GM12864 (cell line): ENCODE measurements at regions not wholly inside any gene's neighbourhood (a gene's known extent, or its start where the extent isn't known, plus 50 kb on each side); places are given as distances from the start of the nearest gene placed in this dataset.

Experiments
- DNase-seq: peaks from one replicate; pipeline ENCODE4 v3.0.0-alpha.2; 2011; ENCODE audit warnings: low read depth
- H3K4me3 ChIP-seq: 2 replicates; pipeline ENCODE4 v1.5.1; 2011; ENCODE audit warnings: mild to moderate bottlenecking, low read depth, low read length, control low read depth
- TF ChIP-seq, protein P1 (sequence below): IDR thresholded peaks from 2 replicates; pipeline ENCODE4 v1.5.1; 2011; ENCODE audit warnings: low read depth, mild to moderate bottlenecking, moderate library complexity, low read length, control low read depth, inconsistent platforms; ENCODE audit errors: missing control alignments

DNA sequence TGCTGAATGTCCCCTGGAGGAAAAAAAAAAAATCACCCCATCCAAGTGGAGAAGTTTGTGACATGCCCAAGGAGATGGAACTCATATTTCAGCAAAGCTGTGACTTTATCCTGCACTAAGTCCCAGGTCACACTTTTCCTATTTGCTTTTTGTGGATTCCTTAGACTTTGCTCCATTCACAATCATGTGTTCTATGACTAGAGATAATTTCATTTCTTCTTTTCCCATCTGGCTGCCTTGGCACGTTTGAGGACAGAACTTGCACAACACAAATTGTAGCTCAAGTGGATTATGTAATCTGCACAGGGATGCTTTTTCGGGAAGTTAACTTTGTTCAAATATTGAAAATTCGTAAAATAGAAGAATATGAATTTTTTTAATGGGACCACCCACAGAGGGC, 100.7 kb upstream of the PTPN1 start:
- no peak overlapping the region for H3K4me3 ChIP-seq
- DNase-seq = no peak
- TF ChIP-seq, protein P1, sequence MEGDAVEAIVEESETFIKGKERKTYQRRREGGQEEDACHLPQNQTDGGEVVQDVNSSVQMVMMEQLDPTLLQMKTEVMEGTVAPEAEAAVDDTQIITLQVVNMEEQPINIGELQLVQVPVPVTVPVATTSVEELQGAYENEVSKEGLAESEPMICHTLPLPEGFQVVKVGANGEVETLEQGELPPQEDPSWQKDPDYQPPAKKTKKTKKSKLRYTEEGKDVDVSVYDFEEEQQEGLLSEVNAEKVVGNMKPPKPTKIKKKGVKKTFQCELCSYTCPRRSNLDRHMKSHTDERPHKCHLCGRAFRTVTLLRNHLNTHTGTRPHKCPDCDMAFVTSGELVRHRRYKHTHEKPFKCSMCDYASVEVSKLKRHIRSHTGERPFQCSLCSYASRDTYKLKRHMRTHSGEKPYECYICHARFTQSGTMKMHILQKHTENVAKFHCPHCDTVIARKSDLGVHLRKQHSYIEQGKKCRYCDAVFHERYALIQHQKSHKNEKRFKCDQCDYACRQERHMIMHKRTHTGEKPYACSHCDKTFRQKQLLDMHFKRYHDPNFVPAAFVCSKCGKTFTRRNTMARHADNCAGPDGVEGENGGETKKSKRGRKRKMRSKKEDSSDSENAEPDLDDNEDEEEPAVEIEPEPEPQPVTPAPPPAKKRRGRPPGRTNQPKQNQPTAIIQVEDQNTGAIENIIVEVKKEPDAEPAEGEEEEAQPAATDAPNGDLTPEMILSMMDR = no peak

DNA sequence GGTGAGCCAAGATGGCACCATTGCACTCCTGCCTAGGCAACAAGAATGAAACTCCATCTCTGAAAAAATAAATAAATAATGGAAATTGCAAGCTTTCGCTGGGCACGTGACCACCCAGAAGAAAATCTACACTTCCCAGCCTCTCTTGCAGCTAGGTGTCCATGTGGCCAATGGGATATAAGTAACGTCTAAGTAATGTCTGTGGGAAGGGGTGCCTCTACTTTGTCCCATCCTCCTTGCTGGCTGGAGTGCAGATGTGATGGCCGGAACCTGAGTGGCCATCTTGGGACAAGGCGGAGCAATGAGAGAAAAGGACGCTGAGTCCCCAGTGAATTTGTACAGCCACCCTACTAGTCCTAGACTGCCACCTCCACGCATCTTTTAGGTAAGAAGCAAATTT, 99.8 kb upstream of the PTPN1 start:
- no peak overlapping the region for H3K4me3 ChIP-seq
- no peak for DNase-seq
- TF ChIP-seq, protein P1 = no peak

DNA sequence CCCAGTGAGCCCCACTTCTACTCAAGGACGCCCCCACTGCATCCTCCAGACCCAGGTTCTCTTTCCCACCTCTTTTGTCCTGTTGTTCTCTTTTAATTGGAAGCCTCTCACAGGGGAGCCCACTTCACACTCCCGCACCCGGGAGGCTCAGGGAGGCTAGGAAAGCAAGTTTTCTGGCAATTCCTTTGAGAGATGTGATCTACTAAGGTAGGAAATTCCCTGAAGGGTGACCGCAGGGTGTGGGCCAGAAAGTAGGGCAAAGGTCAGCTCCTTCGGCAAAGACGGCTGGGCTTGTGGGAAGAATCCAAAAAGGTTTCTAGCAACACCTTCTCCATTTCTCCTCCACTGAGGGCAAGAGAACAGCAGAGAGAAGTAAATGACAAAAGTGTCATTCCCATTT, 98.1 kb upstream of the PTPN1 start:
- H3K4me3 ChIP-seq = no peak overlapping the region
- TF ChIP-seq, protein P1 = no peak
- no peak for DNase-seq

DNA sequence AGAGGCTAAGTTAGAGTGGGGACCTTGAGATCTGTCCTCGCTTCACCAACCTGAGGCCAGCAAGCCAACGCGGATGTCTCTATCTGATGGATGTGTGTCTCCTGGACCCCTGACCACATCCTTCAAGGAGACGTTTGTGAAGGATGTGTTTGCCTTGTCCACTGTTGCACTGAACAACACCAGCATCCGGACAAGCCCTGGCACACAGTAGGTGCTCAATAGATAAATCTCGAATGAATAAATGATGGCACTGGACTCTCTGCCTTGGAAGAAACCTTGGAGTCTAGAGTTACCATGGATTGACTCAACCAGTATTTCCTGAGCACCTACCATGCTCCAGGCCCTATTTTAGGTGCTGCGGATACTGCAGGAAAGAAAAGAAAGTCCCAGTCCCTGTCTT, 97.7 kb upstream of the PTPN1 start:
- no peak for DNase-seq
- H3K4me3 ChIP-seq = no peak overlapping the region
- TF ChIP-seq, protein P1 = no peak

DNA sequence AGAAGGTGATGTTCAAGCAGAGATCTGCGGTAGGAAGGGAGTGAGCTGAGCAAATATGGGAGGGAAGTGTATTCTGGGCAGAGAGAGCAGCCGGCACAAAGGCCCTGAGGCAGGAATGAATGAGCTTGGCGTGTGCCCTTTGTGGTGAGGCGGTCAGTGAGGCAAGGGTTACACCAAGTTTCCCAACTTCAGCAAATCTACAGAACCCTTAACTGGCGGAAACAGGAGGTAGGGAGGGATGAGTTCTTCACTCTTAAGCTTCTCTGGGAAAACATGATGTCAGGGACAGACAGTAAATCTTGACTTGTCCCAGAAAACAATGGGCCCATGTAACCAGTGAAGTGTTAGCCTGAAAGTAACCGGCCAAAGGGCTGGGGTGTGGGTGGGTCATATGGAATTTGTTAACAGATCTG, 97.1 kb upstream of the PTPN1 start:
- no peak overlapping the region for H3K4me3 ChIP-seq
- DNase-seq = no peak
- TF ChIP-seq, protein P1 = no peak

DNA sequence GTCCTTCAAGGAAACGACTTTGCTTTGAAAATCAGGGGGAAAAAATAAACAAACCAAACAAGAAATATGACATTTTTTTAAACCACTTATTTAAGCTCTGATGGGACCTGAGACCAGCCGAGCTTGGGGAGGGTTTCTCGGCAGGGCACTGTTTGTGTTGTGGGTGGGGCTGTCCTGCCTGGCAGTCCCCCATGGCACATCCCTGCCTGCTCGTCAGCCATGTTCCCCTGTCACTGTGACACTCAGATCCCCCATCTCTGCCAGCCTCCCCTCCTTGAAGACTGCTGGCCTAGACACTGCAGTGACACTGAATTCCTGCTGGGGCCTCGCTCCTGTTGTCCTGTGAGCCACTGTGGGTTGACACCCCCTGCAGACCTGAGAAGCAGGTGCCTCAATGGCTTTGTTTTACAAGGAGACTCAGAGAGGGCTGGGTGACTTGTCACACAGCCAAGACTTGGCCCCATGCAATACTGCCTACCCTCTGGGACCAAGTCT, 95.1 kb upstream of the PTPN1 start:
- TF ChIP-seq, protein P1 = no peak

DNA sequence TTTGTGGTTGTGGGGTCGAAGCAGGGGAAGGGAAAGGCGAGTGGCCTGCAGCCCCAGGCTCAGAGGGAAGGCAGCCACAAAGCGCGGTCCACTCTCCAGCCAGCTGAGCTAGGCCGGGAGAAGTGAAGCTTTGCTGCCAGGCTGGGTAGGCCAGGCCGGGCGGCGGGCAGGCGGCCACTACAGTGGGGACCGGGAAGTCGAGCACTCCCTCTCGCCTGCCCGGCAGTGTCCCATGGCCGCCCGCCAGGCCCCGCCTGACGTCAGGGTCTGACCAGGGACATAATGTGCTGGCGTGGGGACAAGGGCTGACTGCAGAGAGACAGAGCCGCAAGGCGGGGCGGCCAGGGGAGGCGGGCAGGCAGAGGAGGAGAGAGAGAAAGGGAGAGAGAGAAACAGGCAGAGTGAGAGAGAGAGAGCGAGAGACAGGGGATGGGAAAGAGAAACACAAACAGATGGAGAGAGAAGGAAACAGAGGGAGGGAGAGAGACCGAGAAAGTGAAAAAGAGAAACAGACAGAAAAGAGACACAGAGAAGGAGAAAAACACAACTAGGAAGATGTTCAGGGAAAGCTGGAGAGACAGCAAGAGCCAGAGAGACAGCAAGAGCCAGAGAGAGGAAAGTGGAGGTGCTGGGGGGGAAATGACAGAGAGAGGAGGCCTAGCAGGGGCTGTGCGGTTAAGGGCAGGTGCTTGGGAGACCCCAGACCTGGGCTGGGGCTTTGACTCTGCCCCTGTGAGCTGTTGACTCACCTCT, 94.5 kb upstream of the PTPN1 start:
- TF ChIP-seq, protein P1 = no peak
- DNase-seq = no peak
- no peak overlapping the region for H3K4me3 ChIP-seq

More for the DNA sequence above, 95.1 kb upstream of the PTPN1 start:
- H3K4me3 ChIP-seq = no peak overlapping the region
- no peak for DNase-seq
